GM18519 (cell line): ENCODE measurements at regions not wholly inside any gene's neighbourhood (a gene's known extent, or its start where the extent isn't known, plus 50 kb on each side); places are given as distances from the start of the nearest gene placed in this dataset.

Source experiments
- ATAC-seq: cut with Tn5 transposase; IDR thresholded peaks from one replicate; pipeline ENCODE4 v1.9.1; 2021; ENCODE audit warnings: mild to moderate bottlenecking, moderate library complexity; ENCODE audit not compliant: unreplicated experiment, low FRiP score

- ATAC-seq: no peak
Measured at GRCh38 chr3:163159306-163159705, 1662.7 kb downstream of the OTOL1 start.

DNA sequence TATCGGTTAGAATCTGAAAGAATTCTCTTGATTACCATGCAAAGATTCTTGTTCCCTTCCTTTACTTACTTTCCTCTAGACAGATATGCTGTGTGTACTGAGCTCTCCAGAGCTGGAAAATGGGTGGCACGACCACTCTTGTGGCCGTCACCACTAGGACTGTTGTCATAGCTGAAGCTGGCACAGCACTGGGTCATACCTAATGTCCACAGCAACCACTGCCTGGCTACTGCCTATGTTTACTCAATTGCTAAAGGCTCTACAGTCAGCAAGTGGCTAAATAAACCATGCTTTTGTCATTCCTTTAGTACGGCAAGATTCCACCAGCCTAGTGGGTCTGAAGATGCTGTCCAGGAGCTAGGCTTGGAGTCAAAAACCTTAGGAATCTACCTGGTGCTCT is 1643.0 kb downstream of the OTOL1 start:
- no peak for ATAC-seq

- ATAC-seq: no peak
Measured at GRCh38 chr3:163138258-163138657, 1641.7 kb downstream of the OTOL1 start.

DNA sequence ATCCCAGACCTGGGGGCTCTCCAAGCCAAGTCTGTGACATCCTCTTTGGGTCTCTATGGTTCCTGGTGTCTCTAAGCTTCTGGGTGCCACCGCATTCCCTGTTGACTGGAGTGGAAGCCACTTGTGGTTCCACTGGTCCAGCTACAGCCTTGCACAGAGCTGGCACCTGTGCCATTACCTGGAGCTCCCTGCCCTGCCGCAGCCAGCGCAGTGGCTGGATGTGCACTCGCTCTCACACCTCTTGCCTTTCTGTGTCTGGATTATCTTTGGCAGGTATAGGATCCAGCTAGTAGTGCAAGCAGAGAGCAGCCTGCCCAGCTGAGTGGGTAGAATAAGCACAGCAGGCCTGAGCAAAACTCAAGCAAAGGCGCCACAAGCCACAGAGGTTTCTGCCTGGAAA is 1635.5 kb downstream of the OTOL1 start:
- no peak for ATAC-seq

DNA sequence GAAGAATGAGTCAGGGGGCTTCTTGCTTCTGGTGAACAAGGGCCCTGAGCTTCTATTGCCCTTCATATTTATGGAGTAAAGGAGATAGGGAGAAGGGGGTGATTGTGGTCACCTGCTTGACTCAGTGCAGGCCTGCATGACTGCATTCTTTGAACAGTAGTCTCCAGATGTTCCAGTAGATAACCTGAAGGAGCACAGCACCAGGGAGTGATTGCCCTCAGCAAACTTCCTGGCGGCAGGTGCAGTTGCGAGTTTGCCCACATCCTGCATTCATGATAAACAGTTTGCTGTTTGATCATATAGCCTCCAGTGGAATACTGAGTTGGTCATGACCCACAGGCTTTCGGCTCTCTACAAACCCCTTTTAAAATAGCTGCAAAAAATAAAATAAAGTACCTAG is 1632.7 kb downstream of the OTOL1 start:
- no peak for ATAC-seq

GRCh38 chr3:163126115-163126514 is 1629.5 kb downstream of the OTOL1 start:
- no peak for ATAC-seq
